ENCODE measurements at regions not wholly inside any gene's neighbourhood (a gene's known extent, or its start where the extent isn't known, plus 50 kb on each side); places are given as distances from the start of the nearest gene placed in this dataset.
A peak's percentile ranks its signal among the peaks of the same experiment; 100 is the strongest.

GRCh38 chr3:182240474-182240873 lies 528.7 kb downstream of the SOX2 start:
- no peaks in the 10 kb centered on the region for H3K9me3 ChIP-seq (ENCODE audit: low read depth)
- no peak for TF ChIP-seq CTCF (IDR thresholded peaks at IDR 0.05; ENCODE audit: low read depth, low read length)
- H3K27ac ChIP-seq: no peak overlapping the region
- DNase-seq (ENCODE audit: low read depth in 1 of 2, low spot score in 1 of 2): no peak
- H3K27me3 ChIP-seq: no peaks in the 10 kb centered on the region
- H3K36me3 ChIP-seq: no peaks in the 10 kb centered on the region
- no peak overlapping the region for H3K4me3 ChIP-seq
- H3K4me1 ChIP-seq (ENCODE audit: low read depth): no peaks in the 10 kb centered on the region

- H3K4me3 ChIP-seq: no peak overlapping the region
- H3K36me3 ChIP-seq: no peaks in the 10 kb centered on the region
- no peaks in the 10 kb centered on the region for H3K9me3 ChIP-seq (ENCODE audit: low read depth)
- no peaks in the 10 kb centered on the region for H3K27me3 ChIP-seq
- no peaks in the 10 kb centered on the region for H3K4me1 ChIP-seq (ENCODE audit: low read depth)
- TF ChIP-seq CTCF (IDR thresholded peaks at IDR 0.05; ENCODE audit: low read depth, low read length): no peak
- no peak for DNase-seq (ENCODE audit: low read depth in 1 of 2, low spot score in 1 of 2)
- H3K27ac ChIP-seq: no peak overlapping the region
These were observed 529.6 kb downstream of the SOX2 start for GRCh38 chr3:182241196-182241765.

- H3K27me3 ChIP-seq: no peaks in the 10 kb centered on the region
- H3K4me3 ChIP-seq: no peak overlapping the region
- no peak overlapping the region for H3K27ac ChIP-seq
- peak; percentile 42 to 79 for DNase-seq (ENCODE audit: low read depth in 1 of 2, low spot score in 1 of 2)
- H3K36me3 ChIP-seq: no peaks in the 10 kb centered on the region
- no peaks in the 10 kb centered on the region for H3K4me1 ChIP-seq (ENCODE audit: low read depth)
- TF ChIP-seq CTCF (IDR thresholded peaks at IDR 0.05; ENCODE audit: low read depth, low read length): no peak
- no peaks in the 10 kb centered on the region for H3K9me3 ChIP-seq (ENCODE audit: low read depth)
These were observed 530.2 kb downstream of the SOX2 start for GRCh38 chr3:182241766-182242488.

- no peak overlapping the region for H3K27ac ChIP-seq
- no peaks in the 10 kb centered on the region for H3K4me1 ChIP-seq (ENCODE audit: low read depth)
- no peaks in the 10 kb centered on the region for H3K9me3 ChIP-seq (ENCODE audit: low read depth)
- no peaks in the 10 kb centered on the region for H3K27me3 ChIP-seq
- H3K4me3 ChIP-seq: no peak overlapping the region
- H3K36me3 ChIP-seq: no peaks in the 10 kb centered on the region
- DNase-seq (ENCODE audit: low read depth in 1 of 2, low spot score in 1 of 2): no peak
- TF ChIP-seq CTCF (IDR thresholded peaks at IDR 0.05; ENCODE audit: low read depth, low read length): no peak
These were observed 530.8 kb downstream of the SOX2 start for GRCh38 chr3:182242489-182242942.

- no peak overlapping the region for H3K27ac ChIP-seq
- H3K9me3 ChIP-seq (ENCODE audit: low read depth): no peaks in the 10 kb centered on the region
- no peaks in the 10 kb centered on the region for H3K4me1 ChIP-seq (ENCODE audit: low read depth)
- no peaks in the 10 kb centered on the region for H3K27me3 ChIP-seq
- no peak for DNase-seq (ENCODE audit: low read depth in 1 of 2, low spot score in 1 of 2)
- no peaks in the 10 kb centered on the region for H3K36me3 ChIP-seq
- no peak overlapping the region for H3K4me3 ChIP-seq
- TF ChIP-seq CTCF (IDR thresholded peaks at IDR 0.05; ENCODE audit: low read depth, low read length): no peak
These were observed 531.9 kb downstream of the SOX2 start for GRCh38 chr3:182243625-182244024.
